B cell (primary cell): ENCODE measurements at regions not wholly inside any gene's neighbourhood (a gene's known extent, or its start where the extent isn't known, plus 50 kb on each side); places are given as distances from the start of the nearest gene placed in this dataset.

Experiments used
- ATAC-seq: fragments of 200-7000 bp; cut with Tn5 transposase; one replicate; pipeline ENCODE4 v1.10.0; 2021; ENCODE audit warnings: low read depth, mild to moderate bottlenecking, moderate number of reproducible peaks, moderate library complexity
- CTCF ChIA-PET: fragments of 350-600 bp; sonication (Branson Sonifier 250); formaldehyde crosslinking; loops from one replicate; lab custom pipeline; 2021; ENCODE audit warnings: antibody characterized with exemption, inconsistent platforms; lab: Charles Lee
- POLR2A ChIA-PET: fragments of 350-600 bp; sonication (Branson Sonifier 250); formaldehyde crosslinking; loops from one replicate; lab custom pipeline; 2021; ENCODE audit warnings: antibody characterized with exemption; lab: Charles Lee
- DNase-seq: peaks from one replicate; pipeline ENCODE4 v3.0.0; 2013
- H2AFZ ChIP-seq: 2 replicates; pipeline ENCODE4 v1.6.1; 2012; ENCODE audit warnings: mild to moderate bottlenecking, low read depth, low read length; ENCODE audit not compliant: insufficient read depth, poor library complexity, severe bottlenecking
- H3K27ac ChIP-seq, 2 donors: 1 replicate in 1 of 2; 2 replicates in 1 of 2; pipeline ENCODE4 v1.5.1; 2012 to 2013; ENCODE audit warnings: low read length in 2 of 2, mild to moderate bottlenecking in 2 of 2, moderate library complexity in 1 of 2
- H3K27me3 ChIP-seq, 4 experiments: fragments of 200-600 bp in 1 of 4; sonication (generic) in 1 of 4; replicated peaks in 1 of 4; 1 replicate in 2 of 4; 2 replicates in 2 of 4; pipeline versions ENCODE4 v1.6.1 to v1.7.0; 2013 to 2016; ENCODE audit warnings: low read length in 3 of 4, mild to moderate bottlenecking in 2 of 4, mixed read lengths in 1 of 4, moderate library complexity in 1 of 4; ENCODE audit not compliant: insufficient read depth in 4 of 4, control insufficient read depth in 3 of 4; ENCODE audit errors: control extremely low read depth in 1 of 4
- H3K36me3 ChIP-seq, 2 experiments: replicated peaks in 1 of 2; 1 replicate in 1 of 2; 2 replicates in 1 of 2; pipeline versions ENCODE4 v1.6.1 to v1.7.1; 2013; ENCODE audit warnings: low read length in 1 of 2; ENCODE audit not compliant: insufficient read depth in 2 of 2, control insufficient read depth in 1 of 2; ENCODE audit errors: control extremely low read depth in 1 of 2, extremely low read depth in 1 of 2
- H3K4me1 ChIP-seq, 2 donors: fragments of 200-600 bp in 1 of 2; sonication (generic) in 1 of 2; 1 replicate in 1 of 2; 2 replicates in 1 of 2; pipeline versions ENCODE4 v1.5.1 to v1.6.1; 2013 to 2017; ENCODE audit warnings: low read length in 2 of 2; ENCODE audit not compliant: control insufficient read depth in 2 of 2, insufficient read depth in 2 of 2
- H3K4me2 ChIP-seq: replicated peaks from 2 replicates; pipeline ENCODE3; 2012; ENCODE audit warnings: mild to moderate bottlenecking, low read depth, low read length; ENCODE audit not compliant: poor library complexity, severe bottlenecking
- H3K4me3 ChIP-seq, 5 experiments: fragments of 200-600 bp in 1 of 5; sonication (generic) in 1 of 5; 1 replicate in 3 of 5; 2 replicates in 2 of 5; pipeline versions ENCODE4 v1.5.1 to v1.7.0; 2011 to 2016; ENCODE audit warnings: low read length in 4 of 5, mild to moderate bottlenecking in 4 of 5, low read depth in 2 of 5, control low read depth in 1 of 5, moderate library complexity in 1 of 5; ENCODE audit not compliant: insufficient read depth in 1 of 5; ENCODE audit errors: control extremely low read depth in 1 of 5, extremely low read depth in 1 of 5
- H3K79me2 ChIP-seq: fragments of 200-600 bp; sonication (generic); one replicate; pipeline ENCODE4 v1.6.0; 2016; ENCODE audit warnings: low read length; ENCODE audit not compliant: control insufficient read depth, insufficient read depth
- H3K9ac ChIP-seq: fragments of 200-600 bp; sonication (generic); 2 replicates; pipeline ENCODE4 v1.6.1; 2017; ENCODE audit warnings: mild to moderate bottlenecking, low read length, moderate library complexity
- H3K9me3 ChIP-seq, 3 donors: one replicate each; pipeline versions ENCODE4 v1.6.1 to v1.7.1; 2013; ENCODE audit warnings: low read length in 2 of 3; ENCODE audit not compliant: control insufficient read depth in 2 of 3, insufficient read depth in 1 of 3; ENCODE audit errors: control extremely low read depth in 1 of 3
- H4K20me1 ChIP-seq: 2 replicates; pipeline ENCODE4 v1.6.0; 2012; ENCODE audit warnings: mild to moderate bottlenecking, low read length; ENCODE audit not compliant: insufficient read depth, control insufficient read depth, poor library complexity, severe bottlenecking
- H3K27ac Mint-ChIP-seq: one replicate; pipeline ENCODE4 v1.8.0; 2021; ENCODE audit warnings: mixed read lengths
- H3K27me3 Mint-ChIP-seq: one replicate; pipeline ENCODE4 v1.8.0; 2021; ENCODE audit warnings: mixed read lengths
- H3K4me1 Mint-ChIP-seq: one replicate; pipeline ENCODE4 v1.8.0; 2021; ENCODE audit warnings: mixed read lengths
- H3K4me3 Mint-ChIP-seq: one replicate; pipeline ENCODE4 v1.8.0; 2021; ENCODE audit warnings: mixed read lengths
- H3K9me3 Mint-ChIP-seq: one replicate; pipeline ENCODE4 v1.8.0; 2022; ENCODE audit warnings: mixed read lengths; ENCODE audit not compliant: insufficient read depth
- CTCF ChIP-seq: fragments of 200-600 bp; IDR thresholded peaks from one replicate; pipeline ENCODE4 v1.8.0; 2022; ENCODE audit warnings: antibody characterized with exemption, mild to moderate bottlenecking
- EZH2 ChIP-seq: IDR thresholded peaks from 2 replicates; pipeline ENCODE4 v1.6.1; 2012; ENCODE audit warnings: borderline replicate concordance, low read depth, mild to moderate bottlenecking, moderate library complexity, low read length; ENCODE audit not compliant: insufficient read depth, poor library complexity, severe bottlenecking
- WGBS: methylation state at CpG from one replicate; pipeline ENCODE4 v1.1.5; 2013; ENCODE audit warnings: missing lambda C conversion rate; ENCODE audit not compliant: insufficient coverage; 5-methylcytosine and 5-hydroxymethylcytosine counted together
- intact Hi-C: fragments of 100-400 bp; cut with micrococcal nuclease; formaldehyde crosslinking; loops from one replicate; pipeline ENCODE4 v1.10.0; 2022

GRCh38 chr1:65486613-65487012 lies 66.1 kb downstream of the LEPR start:
- CTCF ChIA-PET = no interaction called here
- no peak overlapping the region for H3K9ac ChIP-seq
- H2AFZ ChIP-seq = no peak overlapping the region
- DNase-seq (no peak), ATAC-seq (no peak)
- no peak overlapping the region for H3K4me3 ChIP-seq
- POLR2A ChIA-PET = no interaction called here
- no peak overlapping the region for H3K4me2 ChIP-seq
- H4K20me1 ChIP-seq = no peaks in the 10 kb centered on the region
- no peak overlapping the region for H3K27ac ChIP-seq
- H3K27ac Mint-ChIP-seq = no peak overlapping the region
- H3K79me2 ChIP-seq = no peaks in the 10 kb centered on the region
- WGBS = 83% methylated on average over 2 of the region's 3 CpGs
- no peak overlapping the region for H3K4me3 Mint-ChIP-seq
- peaks cover 4% of the 10 kb centered on the region for H3K27me3 Mint-ChIP-seq
- TF ChIP-seq CTCF (no peak), EZH2 (no peak)
- no peaks in the 10 kb centered on the region for H3K27me3 ChIP-seq
- H3K9me3 Mint-ChIP-seq = no peaks in the 10 kb centered on the region
- H3K9me3 ChIP-seq = no peaks in the 10 kb centered on the region
- no peaks in the 10 kb centered on the region for H3K36me3 ChIP-seq
- no peaks in the 10 kb centered on the region for H3K4me1 Mint-ChIP-seq
- no peaks in the 10 kb centered on the region for H3K4me1 ChIP-seq
- intact Hi-C loops = no loop called here

- Mint-ChIP-seq H3K9me3 (no peaks in the 10 kb centered on the region), H3K4me1 (no peaks in the 10 kb centered on the region), H3K4me3 (no peak overlapping the region), H3K27me3 (peaks cover 10% of the 10 kb centered on the region), H3K27ac (no peak overlapping the region)
- H3K4me1 ChIP-seq = no peaks in the 10 kb centered on the region
- no peaks in the 10 kb centered on the region for H3K79me2 ChIP-seq
- no peaks in the 10 kb centered on the region for H3K27me3 ChIP-seq
- no peak overlapping the region for H3K27ac ChIP-seq
- no peaks in the 10 kb centered on the region for H3K9me3 ChIP-seq
- ATAC-seq = no peak
- intact Hi-C loops = no loop called here
- CTCF ChIA-PET = no interaction called here
- no peak for DNase-seq
- no peak overlapping the region for H3K9ac ChIP-seq
- no peak overlapping the region for H3K4me2 ChIP-seq
- TF ChIP-seq EZH2 (no peak), CTCF (no peak)
- POLR2A ChIA-PET = no interaction called here
- no peak overlapping the region for H3K4me3 ChIP-seq
- no peak overlapping the region for H2AFZ ChIP-seq
- H4K20me1 ChIP-seq = no peaks in the 10 kb centered on the region
- H3K36me3 ChIP-seq = no peaks in the 10 kb centered on the region
These were observed 69.0 kb downstream of the LEPR start for GRCh38 chr1:65489481-65489880.
